GF-D8 (cell line): ENCODE measurements at regions not wholly inside any gene's neighbourhood (a gene's known extent, or its start where the extent isn't known, plus 50 kb on each side); places are given as distances from the start of the nearest gene placed in this dataset.
"Not testable (repeated sequence)": the region's sequence is repeated elsewhere in the genome, so short reads cannot be mapped to it uniquely, and the experiment has no call there.

Experiments used
- DNase-seq: peaks from one replicate; lab custom pipeline; 2025; lab: John Stamatoyannopoulos, UW

DNA sequence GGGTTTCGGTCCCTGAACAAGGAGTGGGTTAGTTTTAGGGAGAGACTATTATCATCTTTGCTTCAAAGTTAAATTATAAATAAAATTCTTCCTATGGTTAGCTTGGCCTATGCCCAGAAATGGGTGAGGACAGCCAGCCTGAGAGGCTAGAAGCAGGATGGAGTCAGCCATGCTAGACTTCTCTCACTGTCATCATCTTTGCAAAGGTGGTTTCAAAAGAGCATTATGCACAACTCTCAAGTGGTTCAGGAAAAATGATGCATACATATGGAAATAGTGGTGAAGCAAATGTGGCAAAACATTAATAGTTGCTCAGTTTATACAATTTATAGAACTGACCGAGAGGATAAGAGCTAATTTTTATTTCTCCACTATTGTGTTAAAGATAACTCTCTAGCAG, 124.3 kb upstream of the FOXN2 start:
- DNase-seq, result no peak

DNA sequence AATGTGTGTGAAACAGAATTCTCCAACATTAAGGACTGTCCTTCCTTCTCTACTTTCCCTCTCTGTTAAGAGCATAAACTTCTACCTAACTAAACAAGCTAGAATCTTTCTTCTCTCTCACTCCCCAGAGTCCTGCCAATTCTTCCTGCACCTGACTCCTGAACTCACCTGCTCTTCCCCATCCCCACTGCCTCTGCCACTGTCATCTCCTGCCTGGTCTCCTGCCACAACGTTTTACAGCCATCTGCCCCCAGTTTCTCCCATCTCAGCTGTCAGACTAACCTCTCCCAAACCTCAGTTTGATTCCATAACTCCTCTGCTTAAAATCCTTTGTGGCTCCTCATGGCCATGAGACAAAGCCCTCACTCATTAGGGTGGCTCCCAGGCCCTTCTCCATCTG, 119.8 kb upstream of the FOXN2 start:
- DNase-seq, result no peak

DNA sequence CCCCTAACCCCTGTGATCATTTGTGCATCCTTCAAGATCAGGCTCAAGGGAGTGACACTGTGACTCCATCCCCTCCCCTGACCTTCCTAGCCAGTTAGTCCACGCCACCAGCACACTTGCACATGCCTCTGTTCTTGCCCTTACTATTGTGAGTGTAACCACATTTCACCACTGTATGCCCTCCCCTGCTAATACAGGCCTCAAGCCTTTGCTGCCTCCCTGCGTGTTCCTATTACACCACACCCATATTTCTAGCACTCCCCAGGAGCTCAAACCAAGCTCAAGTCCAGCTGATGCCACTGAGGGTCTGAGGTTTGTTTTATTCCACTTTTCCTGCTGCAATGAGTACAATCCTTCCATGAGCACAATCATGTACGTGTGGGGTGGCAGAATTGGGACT, 119.3 kb upstream of the FOXN2 start:
- DNase-seq, result no peak

DNA sequence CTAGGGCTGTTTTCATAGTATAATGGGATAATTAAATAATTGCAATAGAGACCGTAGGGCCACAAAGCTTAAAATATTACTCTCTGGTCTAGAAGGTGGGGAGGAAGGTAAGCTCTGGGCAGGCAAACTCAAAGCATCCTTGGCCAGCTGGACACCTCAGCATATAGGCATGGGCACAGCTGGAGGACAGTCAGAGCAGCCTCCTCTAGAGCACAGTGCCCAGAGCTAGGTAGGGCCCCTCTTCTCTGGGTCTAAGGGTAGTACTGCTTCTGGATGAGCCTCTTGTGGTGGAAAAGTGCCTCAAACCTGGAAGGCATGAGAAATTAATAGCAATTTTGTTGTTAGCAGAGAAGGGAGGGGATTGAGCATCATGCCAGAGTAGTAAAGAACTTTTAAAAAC, 116.9 kb upstream of the FOXN2 start:
- no peak for DNase-seq

DNA sequence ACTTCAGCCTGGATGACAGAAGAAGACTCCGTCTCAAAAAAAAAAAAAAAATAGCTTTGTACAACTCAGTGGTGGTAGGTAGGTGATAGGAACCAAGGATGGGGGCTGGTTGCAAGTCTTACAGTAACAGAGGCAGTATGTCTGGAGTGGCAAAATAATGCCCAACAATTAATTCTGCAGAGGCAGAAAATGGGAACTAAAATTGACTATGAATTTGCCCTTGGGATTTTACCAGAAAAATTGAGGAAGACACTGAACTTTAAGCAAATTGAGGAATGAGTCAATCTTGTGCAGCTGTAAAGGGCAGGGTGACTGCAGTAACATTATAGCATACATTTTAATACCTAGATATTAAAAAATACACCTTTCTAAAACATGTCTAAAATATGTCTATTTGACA, 116.1 kb upstream of the FOXN2 start:
- DNase-seq, result no peak

DNA sequence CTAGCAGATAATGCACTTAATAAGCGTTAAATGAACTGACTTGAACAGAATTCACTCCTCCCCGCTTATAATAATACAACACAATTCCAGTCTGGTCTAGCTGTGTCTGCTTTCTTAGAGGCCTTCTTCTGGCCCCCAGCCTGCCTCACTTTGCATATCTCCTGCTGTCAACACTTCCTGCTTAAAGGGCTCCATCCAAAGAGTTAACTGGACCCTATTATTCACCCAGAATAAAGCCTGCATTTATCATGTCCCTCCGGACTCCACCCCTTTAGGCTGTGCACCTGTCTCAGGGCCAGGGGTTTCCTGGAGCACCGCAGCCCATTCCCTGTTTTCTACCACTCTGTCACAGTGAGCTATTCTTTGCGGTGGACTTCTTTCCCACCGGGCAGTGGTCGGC, 115.4 kb upstream of the FOXN2 start:
- no peak for DNase-seq

DNA sequence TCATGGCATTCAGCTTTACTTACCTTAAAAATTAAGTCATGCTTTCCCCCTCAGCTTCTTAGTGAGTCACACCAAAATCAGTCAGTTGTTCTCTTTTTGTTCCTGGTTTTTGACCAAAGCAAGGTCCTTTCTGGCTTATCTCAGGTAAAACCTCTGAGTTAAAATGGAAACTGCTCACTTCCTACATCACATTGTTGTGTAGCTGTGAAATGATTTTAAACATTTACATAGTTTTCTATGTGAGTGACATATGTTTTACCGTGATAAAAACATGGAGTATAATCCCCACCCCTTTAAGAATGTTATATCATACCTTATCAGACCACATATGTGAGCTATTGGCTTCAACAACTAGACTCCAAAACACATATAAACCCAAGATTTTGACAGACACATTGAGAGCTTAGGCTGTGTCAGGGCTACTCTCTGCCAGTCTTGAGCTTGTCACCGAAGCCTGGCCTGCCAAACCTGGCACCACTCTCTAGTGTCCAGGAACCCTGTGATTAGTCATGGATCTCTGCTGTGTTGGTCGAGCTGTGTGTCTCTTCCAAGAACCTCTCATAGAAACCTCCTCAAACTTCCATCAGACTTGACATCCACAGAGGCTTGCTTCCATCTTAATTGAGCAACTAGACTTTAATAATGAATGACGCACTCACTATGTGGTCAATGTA, 113.7 kb upstream of the FOXN2 start:
- no peak for DNase-seq

DNA sequence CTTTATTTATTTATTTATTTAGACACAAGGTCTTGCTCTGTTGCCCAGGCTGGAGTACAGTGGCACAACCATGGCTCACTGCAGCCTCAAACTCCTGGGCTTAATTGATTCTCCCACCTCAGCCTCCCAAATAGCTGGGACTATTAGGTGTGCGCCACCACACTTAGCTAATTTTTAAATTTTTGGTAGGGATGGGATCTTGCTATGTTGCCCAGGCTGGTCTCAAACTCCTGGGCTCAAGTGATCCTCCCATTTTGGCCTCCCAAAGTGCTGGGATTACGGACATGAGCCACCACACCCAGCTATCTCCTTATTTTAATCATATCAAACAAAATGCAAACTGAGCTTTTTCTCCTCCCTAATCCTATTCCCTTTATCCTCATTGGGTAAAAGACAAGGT, 113.0 kb upstream of the FOXN2 start:
- DNase-seq, result not testable (repeated sequence)

DNA sequence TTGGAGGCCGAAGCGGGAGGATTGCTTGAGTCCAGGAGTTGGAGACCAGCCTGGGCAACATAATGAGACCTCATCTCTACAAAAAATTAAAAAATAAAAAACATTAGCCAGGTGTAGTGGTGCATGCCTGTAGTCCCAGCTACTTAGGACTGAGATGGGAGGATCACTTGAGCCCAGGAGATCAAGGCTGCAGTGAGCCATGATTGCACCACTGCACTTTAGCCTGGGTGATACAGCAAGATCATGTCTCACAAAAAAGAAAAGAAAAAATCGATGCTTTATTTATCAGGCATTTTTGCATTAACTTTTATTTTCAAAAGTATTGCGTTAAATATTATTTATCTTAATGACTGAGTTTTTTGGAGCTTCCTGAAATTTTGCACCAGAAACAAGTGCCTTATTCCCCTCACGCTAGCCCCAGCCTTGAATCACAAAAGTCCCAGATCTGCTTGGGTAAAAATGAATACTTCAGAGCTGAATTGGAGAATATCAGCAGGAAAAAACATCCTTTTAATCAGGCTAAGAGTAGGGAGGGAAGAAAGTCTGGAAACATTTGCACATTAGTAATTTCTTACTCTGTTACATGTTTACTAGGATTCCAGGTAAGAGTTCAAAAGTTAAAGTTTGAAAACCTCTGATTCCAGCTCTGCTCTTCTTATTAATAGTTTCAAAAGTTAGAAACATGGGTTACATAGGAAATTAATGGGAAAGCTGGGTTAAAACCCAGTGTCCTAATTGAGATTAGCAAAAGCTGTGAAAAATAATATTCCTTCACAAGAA, 111.4 kb upstream of the FOXN2 start:
- no peak for DNase-seq

DNA sequence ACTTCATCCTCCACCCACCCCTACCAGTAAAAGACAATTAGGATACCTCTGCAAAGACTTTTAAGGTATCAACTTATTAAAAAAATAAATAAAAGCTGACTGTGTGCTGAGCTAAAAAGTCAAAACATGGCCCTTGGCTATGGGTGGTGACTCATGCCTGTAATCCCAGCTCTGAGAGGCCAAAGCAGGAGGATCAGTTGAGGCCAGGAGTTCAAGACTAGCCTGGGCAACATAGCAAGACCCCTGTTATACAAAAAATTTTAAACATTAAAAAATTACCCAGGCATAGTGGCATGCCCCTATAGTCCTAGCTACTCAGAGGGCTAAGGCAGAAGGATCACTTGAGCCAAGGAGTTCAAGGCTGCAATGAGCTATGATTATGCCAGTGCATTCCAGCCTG, 110.8 kb upstream of the FOXN2 start:
- no peak for DNase-seq

DNA sequence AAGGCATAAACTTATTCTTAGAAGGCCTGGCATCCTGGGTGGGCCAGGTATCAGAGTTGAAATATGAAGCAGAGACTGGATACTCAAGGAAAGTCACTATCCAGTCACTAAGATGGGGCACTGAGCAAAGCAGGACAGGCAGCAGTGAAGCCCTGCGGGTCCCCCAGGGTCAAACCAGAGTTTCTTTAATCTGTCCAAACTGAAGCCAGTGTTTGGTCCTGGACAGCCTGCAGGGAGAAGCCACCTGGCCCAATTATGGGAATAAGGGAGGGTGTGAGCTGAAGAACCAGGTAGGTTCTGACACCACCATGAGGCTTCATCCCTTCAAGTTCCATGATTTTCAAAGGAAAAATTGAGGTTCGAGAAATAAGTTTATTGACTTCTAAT, 109.7 kb upstream of the FOXN2 start:
- DNase-seq, result no peak

DNA sequence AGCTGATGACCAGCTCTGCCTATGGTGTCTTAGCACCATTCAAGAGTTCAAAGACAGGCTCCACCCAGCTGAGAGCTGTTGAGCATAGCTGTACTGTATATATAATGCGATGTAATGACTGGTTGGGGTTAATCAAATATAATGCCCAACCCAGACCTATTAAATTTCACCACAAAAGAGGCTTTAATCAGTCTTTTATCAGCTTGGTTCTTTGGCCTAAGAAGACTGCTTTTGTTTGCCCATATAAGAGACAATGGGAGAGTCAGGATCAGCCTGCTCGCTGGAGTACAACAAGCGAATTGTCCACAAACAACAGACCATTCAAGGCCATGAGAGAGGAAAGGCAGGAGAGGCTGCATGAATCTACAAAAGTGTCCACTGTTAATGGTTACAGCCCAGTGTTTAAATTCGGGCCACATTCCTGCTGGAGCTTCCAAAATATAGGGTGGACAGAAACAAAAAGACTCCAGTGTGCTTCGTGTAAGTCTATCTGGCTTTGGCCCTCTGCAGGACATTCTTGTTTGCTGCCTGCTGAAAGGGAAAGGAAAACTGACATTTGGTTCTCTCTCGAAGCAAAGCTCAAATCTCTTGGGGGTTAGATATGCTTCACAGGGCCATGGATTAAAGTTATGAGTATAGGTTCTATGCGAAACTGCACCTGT, 109.2 kb upstream of the FOXN2 start:
- DNase-seq, result no peak

DNA sequence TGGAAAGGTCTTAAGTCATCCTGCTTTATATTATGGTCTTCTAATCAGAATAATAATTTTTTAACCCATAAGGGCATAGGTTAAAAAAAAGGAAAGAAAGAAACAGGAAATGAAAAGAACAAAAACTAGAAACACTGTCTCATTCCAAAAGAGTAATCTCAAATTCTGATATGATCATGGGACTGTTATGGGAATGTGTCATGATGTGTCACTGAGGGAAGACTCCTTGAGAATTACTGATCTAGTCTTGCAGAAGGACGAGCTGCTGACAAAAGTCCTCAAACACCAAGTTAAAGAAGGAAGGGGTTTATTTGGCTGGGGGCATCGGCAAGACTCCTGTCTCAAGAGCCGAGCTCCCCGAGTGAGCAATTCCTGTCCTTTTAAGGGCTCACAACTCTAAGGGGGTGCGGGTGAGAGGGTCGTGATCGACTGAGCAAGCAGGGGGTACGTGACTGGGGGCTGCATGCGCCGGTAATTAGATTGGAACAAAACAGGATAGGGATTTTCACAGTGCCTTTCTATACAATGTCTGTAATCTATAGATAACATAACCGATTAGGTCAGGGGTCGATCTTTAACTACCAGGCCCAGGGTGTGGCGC, 108.3 kb upstream of the FOXN2 start:
- DNase-seq, result not testable (repeated sequence)

DNA sequence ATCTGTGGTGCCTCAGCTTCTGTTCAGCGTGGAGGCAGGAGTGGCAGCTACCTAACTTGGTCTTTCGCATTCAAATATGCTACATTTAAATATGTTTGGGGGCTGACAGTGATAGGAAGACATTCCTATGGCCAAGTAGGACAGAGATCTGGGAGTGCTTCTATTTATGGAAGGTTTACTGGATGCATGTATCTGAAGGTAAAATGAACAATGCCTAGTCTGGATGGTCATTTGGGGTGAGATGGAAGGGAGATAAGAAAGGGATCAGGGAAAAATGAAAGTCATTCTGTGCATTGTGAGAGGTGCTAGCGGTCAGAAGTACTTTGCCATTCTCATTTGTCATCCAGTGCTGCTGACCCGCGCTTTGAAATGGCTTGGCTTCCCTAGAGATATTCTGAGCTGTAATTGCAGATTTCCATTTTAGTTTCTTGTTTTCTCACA, 107.3 kb upstream of the FOXN2 start:
- DNase-seq, result no peak

DNA sequence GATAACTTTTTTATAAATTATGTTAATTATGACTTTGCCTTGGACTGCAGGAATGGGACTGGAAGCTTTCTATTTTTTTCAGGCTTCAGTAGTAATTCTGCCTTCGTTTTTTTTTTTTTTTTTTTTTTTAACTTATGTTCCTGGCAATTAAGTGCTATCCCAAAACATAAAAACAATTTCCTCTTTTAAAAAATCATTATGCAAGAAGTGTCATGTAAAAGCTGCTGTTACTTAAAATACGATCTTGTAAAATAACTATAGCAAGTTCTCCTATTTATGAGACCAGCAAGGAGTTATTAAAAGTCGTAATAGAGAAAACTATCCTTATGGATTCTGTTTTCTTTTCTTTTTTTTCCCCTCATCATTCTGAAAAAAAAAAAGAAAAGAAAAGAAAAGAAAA, 106.6 kb upstream of the FOXN2 start:
- no peak for DNase-seq

DNA sequence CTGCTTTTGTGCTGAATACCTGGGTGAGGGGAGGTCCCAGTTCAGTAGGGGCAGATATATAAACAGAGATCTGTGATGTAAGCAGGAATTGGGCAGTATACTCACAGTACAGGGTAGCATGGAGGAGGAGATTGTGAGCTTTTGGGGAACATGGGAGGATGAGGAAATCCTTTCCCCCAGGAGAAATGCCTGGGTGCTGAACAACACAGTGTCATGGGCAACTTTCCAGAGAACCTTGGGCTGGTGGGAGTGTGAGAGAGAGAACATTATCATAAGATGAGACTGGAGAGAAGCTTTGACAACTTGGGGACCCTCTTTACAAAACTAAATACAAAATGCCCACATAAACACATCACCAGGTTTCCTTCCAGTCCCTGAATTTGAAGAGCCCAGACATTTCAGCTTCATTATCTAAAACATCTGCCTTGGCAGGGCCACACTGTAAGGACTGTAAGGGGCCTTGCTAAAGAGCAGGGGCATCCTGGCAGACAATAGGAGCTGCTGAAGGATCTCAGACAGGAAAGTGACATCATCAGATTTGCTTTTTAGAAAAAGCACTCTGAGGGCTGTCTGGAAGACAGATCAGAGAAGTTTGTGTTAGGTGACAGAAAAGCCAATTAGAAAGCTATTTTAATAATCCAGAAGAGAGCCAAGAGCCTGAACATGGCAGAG, 105.1 kb upstream of the FOXN2 start:
- DNase-seq, result no peak

DNA sequence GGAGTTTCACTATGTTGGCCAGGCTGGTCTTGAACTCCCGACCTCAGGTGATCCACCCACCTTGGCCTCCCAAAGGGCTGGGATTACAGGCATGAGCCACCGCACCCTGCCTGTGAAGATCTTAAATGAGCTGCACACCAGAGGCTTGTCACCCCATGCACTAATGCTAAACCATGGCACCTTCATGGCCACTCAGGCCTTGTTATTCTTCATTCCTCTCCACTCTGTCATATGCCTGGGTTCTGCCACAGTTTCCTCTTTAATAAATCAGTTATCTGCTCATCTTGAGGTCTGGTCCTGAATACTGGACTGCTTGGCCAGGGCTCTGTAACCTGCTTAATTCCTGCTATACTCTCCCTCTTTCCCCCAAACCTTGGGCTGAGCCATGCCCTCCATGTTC, 104.3 kb upstream of the FOXN2 start:
- DNase-seq, result no peak

DNA sequence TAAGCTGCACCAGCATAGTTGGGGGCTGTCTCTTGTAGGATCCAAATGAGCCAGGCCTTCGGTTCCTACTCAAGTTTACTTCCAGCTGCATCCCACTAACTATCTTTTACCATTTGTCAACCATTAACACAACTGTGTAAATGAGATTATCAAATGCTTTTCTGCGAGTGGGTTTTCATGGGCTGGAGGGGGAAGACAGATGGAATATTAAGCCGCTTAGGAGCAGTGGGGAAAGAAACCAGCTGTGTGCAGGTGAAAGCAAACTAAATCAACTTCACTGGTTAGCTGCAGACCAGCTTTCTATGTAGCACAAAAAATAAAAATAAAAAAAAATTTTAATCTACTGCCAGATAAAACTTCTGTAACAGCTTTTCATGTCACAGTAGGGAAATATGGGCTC, 100.8 kb upstream of the FOXN2 start:
- DNase-seq, result no peak

DNA sequence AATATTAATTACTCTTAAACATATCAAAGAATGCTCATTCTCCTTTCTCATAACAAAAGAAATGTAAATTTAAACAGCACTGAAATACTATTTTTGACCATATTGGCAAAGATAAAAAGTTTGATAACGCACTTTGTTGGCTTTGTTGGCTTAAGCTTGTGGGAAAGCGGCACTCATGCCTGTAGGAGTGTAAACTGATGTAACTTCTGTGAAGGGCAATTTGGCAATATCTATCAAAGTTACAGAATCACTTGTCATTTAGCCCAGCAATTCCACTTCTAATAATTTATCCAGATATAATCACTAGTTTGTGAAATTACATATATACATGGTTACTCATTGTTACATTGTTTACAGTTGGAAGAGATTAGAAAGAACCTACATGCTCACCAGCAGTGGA, 96.3 kb upstream of the FOXN2 start:
- no peak for DNase-seq

DNA sequence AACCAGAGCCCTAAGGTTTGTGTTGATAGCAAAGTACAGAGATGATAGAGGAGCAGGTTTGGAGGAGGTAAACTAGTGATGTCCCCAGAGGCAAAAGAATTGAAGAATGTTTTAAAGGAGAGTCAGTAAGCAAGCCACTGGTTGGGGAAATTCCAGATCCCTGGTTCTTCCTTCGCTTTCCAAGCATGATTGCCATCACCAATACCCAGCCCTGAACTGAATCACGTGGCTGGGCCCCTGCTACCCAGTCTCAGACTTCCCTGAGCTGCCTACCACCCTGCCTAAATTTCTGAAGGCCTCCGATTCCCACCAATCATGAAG, 95.3 kb upstream of the FOXN2 start:
- DNase-seq, result no peak

DNA sequence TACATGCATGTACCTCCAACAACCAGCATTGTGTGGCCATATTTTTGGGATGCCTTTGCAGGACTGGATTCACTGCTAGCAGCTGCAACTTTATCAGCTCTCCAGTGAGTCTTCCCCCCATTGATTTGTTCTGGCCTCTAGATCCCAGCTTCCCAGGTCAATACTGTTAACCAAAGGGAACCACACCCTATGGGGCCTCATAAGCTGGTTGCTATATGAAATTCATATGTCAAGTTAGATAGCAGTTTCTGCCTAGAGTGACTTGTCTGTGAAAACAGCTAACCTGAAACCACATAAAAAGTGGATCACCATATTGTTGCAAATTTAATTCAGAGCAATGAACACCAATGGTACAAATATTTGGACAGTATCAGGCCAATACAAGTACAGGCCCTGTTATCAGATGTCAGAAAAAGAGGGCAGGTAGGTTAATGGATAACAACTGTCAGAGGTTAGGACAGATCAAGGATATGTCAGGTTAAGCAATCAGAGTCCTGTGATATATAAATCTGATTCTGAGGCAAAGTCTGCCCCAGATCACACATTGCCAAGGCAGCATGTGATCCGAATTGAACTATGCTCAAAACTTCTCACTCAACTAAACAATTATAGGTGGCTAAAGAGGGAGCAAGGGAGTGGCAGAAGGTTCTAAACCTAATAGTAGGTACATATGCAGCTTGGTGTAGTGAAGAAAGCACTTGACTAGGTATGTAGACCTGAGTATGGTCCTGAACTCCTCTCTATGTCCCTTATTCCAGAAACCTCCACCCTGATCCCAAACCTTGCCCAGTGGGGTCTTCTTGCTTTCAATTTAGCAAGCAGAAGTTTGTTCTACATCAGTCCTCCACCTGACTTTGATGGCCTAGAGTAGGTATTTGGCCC, 94.7 kb upstream of the FOXN2 start:
- DNase-seq, result no peak

DNA sequence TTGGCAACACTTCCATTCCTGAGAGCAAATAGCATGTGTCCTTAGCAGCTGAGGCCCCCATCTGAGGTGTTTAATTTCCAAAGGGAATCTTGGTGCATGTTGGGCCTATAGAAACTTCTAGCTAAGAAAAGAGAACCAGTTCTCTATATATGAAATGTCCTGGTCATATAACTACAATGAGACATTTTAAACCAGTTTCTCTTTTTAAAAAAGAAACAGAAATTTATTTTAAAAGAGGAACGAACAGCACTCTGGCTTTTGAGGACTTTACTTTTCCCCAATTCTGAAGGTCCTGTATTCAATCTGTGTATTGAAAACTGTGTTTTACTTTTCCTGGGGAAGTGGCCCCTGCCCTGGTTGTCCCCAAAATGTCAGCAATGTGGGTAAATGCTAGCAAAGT, 94.0 kb upstream of the FOXN2 start:
- DNase-seq, result no peak
